HG02852 (cell line): ENCODE measurements at regions not wholly inside any gene's neighbourhood (a gene's known extent, or its start where the extent isn't known, plus 50 kb on each side); places are given as distances from the start of the nearest gene placed in this dataset.
"Not testable (repeated sequence)": the region's sequence is repeated elsewhere in the genome, so short reads cannot be mapped to it uniquely, and the experiment has no call there.

Experiments
- ATAC-seq: cut with Tn5 transposase; IDR thresholded peaks from one replicate; pipeline ENCODE4 v1.9.1; 2021; ENCODE audit warnings: mild to moderate bottlenecking, moderate library complexity; ENCODE audit not compliant: unreplicated experiment

GRCh38 chr5:138702166-138703077, 50.8 kb upstream of the CTNNA1 start:
- no peak for ATAC-seq

GRCh38 chr5:138701678-138702077, 51.5 kb upstream of the CTNNA1 start:
- no peak for ATAC-seq

DNA sequence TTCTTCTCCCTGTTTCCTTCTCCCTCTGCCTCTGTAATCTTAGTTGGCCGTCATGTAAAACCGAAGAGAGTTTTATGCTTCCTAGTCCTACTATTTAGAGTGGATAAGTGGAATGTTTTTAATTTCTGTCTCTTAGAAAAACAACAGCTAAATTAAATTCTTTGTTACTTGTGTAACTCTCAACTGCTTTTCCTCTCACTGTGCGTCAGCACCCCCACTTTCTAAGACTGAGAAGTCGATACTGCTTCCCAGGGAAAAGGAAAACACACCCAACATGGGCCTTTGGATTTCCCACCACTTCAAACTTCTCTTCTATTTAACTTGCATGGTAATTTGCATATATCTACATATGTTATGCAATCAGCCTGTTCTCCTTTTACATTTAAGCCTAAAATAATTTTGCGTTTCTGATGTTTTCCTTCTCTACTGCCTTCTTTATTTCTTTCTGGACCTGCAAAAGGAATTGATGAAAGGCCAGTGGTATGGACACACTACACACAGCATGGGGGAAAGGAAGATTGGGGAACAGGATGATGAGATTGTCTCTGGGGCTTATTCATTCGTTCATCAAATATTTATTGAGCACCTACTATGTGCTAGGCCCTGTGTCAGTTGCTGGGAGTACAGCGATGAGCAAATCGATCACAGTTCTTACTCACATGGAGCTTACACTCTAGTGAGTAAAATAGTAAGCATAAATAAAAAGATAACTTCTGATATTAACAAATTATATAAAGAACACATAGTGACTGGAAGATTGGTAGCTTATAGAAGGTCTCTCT, 52.5 kb upstream of the CTNNA1 start:
- ATAC-seq = no peak

GRCh38 chr5:138699482-138699881, 53.7 kb upstream of the CTNNA1 start:
- ATAC-seq = no peak

GRCh38 chr5:138698713-138699112, 54.5 kb upstream of the CTNNA1 start:
- no peak for ATAC-seq

DNA sequence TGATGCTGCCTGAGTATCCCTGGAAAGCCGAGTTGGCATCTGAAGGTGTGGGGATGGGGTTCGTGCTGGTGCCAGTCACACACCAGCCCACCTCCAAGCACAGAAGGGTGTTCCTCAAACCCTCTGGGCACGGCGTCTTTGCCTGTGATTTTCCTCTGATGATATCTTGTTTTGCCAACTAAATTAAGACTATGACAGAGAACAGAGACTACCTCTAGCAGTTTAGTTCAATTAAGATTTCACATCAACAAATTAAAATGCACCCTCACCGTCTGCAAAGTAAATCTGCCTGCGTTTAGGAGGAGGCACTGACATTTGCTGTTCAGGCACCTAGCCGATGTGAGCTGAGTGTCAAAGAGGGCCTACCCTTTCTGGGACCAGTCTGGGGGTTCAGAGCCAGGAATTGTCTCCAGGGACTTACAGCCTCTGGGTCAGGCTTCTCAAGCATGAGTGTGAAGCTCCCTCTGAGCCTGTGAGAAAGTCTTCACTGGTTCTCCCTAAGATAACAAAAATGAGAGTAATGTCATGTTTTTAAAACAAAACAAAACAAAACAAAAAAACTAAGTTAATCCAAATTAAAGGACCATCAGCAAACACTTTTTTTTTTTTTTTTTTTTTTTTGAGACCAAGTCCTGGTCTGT, 55.4 kb upstream of the CTNNA1 start:
- ATAC-seq = no peak

DNA sequence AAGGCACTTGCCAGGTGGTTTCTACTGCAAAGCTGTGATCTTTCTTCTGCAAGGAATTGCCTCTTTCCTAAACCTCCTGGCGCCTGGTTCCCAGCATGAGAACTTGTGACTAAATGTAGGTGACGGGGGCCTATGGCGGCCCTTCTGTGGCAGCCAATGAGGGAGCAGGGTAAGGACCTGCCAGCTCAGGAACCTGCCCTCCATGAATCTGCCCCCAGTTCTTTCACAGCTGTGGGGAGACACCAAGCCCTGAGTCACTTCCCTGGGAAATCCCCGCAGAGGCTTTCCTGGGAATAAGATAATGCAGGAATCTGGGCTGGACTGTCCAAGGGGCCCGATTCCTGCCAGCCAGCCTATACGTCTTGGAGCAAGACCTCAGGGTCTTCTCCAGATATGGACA, 56.7 kb upstream of the CTNNA1 start:
- no peak for ATAC-seq

- no peak for ATAC-seq
Measured at GRCh38 chr5:138695781-138696180, 57.4 kb upstream of the CTNNA1 start.

DNA sequence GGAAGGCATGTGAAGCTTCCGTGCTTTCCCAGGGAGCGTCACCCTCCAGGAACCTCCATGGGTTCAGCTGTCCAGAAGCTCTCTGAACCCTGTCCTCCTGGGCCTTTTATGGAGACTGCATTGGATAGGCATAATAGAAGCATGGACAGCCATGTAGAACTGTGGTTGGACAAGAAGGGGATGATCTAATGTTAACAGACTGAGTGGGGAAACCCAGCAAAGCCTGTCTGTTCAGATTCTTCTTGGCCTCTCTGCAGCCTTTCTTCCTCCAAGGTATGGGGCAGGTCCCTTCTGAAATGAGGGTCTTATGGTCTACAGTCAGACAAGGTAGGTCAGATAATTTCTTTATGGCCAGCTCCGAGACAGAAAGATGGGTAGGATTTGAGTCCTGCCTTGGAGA, 59.1 kb upstream of the CTNNA1 start:
- ATAC-seq = no peak

- ATAC-seq = no peak
Measured at GRCh38 chr5:138692370-138692769, 60.9 kb upstream of the CTNNA1 start.

DNA sequence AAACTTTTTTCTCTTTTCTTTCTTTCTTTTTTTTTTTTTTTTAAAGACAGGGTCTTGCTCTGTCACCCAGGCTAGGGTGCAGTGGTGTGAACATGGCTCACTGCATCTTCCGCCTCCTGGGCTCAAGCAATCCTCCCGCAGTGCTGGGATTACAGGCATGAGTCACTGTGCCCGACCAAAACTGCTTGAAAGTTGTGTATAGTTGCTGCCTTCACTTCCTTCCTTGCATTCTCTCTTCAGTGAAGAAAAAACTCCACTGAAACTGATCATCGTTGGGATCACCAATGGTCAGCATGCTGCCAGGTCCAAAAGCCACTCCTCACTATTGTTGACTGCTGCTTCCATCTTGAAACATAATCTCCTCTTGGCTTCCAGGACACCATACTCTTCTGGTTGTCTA, 66.6 kb upstream of the CTNNA1 start:
- no peak for ATAC-seq

DNA sequence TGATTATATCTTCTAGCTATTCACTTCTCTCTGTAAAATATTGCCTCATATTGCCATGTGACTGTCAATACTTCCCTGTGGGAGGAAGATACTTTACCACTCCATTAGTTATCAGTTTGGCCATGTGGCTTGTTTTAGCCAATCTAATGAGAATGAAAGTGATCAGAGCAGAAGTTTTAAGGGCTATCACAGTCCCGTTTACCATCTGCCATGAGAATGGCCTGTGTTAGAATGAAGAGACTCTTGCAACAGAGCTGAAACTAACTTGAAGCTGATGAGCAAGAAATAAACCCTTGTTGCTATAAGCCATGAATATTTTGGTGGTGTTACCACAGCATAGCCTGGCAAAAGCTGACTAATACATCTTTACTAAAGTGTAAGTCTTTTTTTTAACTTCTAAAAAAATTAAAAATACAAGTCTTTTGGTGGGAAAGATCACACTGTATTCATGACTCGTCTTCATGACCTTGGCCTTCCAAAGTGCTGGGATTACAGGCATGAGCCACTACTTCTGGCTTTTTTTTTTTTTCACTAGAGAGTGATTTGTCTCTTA, 68.0 kb upstream of the CTNNA1 start:
- no peak for ATAC-seq

GRCh38 chr5:138682462-138682861, 70.8 kb upstream of the CTNNA1 start:
- not testable (repeated sequence) for ATAC-seq

DNA sequence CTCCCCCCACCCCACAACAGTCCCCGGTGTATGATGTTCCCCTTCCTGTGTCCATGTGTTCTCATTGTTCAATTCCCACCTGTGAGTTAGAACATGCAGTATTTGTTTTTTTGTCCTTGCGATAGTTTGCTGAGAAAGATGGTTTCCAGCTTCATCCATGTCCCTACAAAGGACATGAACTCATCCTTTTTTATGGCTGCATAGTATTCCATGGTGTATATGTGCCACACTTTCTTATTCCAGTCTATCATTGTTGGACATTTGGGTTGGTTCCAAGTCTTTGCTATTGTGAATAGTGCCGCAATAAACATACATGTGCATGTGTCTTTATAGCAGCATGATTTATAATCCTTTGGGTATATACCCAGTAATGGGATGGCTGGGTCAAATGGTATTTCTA, 74.4 kb upstream of the CTNNA1 start:
- not testable (repeated sequence) for ATAC-seq

GRCh38 chr5:138677782-138678181, 75.4 kb upstream of the CTNNA1 start:
- no peak for ATAC-seq

DNA sequence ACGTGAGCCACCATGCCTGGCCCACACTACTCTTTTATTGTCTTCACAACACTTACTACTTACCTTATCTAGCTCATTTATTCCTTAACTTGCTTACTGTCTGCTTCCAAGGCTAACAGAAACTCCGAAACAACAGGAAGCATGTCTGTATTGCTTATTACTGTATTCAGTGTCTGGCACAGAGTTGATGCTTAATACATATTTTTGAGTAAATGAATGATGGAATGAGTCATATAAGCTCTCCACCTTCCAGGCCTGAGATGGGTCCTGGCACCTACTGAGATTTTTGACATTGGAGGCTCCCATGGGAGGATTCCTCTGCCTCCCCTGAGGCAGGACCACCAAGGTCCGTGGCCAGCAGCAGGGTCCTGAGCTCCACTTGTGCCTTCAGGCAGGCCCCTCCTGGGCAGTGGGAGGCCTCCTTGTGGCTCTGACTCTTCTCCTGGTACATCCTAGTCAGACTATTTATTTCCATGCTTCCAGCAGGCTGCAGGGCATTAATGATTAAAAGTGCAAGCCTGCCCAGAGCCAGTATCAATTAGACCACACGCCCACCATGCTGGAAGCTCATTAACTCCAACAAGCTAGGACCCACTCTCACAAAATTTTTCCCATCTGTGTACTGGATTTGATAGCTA, 76.5 kb upstream of the CTNNA1 start:
- no peak for ATAC-seq

- ATAC-seq = no peak
Measured at GRCh38 chr5:138676002-138676401, 77.2 kb upstream of the CTNNA1 start.

DNA sequence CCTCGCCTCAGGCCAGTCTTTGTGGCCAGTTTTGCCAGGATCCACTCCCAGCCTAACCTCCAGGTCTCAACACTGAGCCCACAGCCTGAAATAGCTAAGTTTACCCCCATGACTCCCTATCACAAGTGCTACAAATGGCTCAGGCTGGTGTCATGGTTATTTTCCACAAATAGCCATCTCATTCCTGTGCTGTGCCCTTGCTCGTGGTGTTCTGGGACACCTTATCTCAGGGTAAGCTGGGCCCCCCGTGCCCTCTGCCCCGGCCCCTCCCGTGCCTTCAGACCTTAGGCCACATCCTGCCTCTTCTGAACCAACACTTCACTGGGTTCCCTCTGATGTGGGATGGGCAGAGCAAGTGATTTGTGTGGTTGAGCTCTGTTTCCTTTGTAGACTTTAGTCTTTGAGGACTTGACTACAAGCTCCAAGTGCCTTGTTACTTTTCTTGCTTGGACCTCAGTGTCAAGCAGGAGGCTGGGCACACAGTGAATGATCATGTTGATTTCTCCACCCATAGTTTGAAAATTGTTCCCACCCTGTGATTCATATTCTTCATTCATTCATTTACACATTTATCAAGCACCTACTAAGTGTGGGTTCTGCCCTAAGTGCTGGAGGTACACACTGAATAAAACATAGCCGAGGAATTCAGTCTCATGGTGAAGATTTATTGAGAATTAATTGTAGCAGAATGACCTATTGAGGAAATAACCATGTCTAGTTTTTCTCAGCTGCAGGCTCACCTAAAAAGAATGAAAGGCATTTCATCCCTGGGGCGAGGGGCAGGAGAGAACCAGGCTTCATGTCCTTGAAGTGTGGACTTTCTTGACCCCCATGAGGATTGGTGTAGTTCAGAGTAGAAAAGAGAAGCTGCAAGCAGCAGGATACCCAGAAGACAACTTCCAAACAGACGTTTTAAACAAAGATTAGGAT, 84.5 kb upstream of the CTNNA1 start:
- no peak for ATAC-seq

- not testable (repeated sequence) for ATAC-seq
Measured at GRCh38 chr5:138667782-138668331, 85.4 kb upstream of the CTNNA1 start.
